IPS DF 4.7 (cell line): ENCODE measurements at regions not wholly inside any gene's neighbourhood (a gene's known extent, or its start where the extent isn't known, plus 50 kb on each side); places are given as distances from the start of the nearest gene placed in this dataset.

Source experiments
- DNase-seq: peaks from one replicate; pipeline ENCODE4 v3.0.0-alpha.2; 2013; ENCODE audit warnings: low spot score; ENCODE audit errors: extremely low read depth

- no peak for DNase-seq
Measured at GRCh38 chr5:98586581-98586980, 186.9 kb upstream of the RGMB start.

GRCh38 chr5:98587166-98587565, 186.3 kb upstream of the RGMB start:
- no peak for DNase-seq

- DNase-seq: no peak
Measured at GRCh38 chr5:98588215-98588614, 185.2 kb upstream of the RGMB start.

GRCh38 chr5:98593418-98593817, 180.0 kb upstream of the RGMB start:
- DNase-seq: no peak

GRCh38 chr5:98594098-98594497, 179.4 kb upstream of the RGMB start:
- no peak for DNase-seq

GRCh38 chr5:98599016-98599415, 174.4 kb upstream of the RGMB start:
- DNase-seq: no peak

- no peak for DNase-seq
Measured at GRCh38 chr5:98602534-98603112, 170.8 kb upstream of the RGMB start.

GRCh38 chr5:98603456-98603855, 170.0 kb upstream of the RGMB start:
- no peak for DNase-seq

GRCh38 chr5:98604301-98604700, 169.2 kb upstream of the RGMB start:
- DNase-seq: no peak

GRCh38 chr5:98604721-98605425, 168.6 kb upstream of the RGMB start:
- no peak for DNase-seq

GRCh38 chr5:98605426-98605825, 168.0 kb upstream of the RGMB start:
- DNase-seq: no peak

GRCh38 chr5:98606961-98607360, 166.5 kb upstream of the RGMB start:
- DNase-seq: no peak

GRCh38 chr5:98608052-98608451, 165.4 kb upstream of the RGMB start:
- no peak for DNase-seq

- DNase-seq: no peak
Measured at GRCh38 chr5:98614341-98614740, 159.1 kb upstream of the RGMB start.

- DNase-seq: no peak
Measured at GRCh38 chr5:98621821-98622220, 151.6 kb upstream of the RGMB start.

- no peak for DNase-seq
Measured at GRCh38 chr5:98624145-98624880, 149.2 kb upstream of the RGMB start.

- DNase-seq: no peak
Measured at GRCh38 chr5:98627121-98627520, 146.3 kb upstream of the RGMB start.

GRCh38 chr5:98630621-98631020, 142.8 kb upstream of the RGMB start:
- DNase-seq: no peak

- DNase-seq: no peak
Measured at GRCh38 chr5:98631311-98632054, 142.0 kb upstream of the RGMB start.

GRCh38 chr5:98635656-98636055, 137.8 kb upstream of the RGMB start:
- DNase-seq: no peak

- no peak for DNase-seq
Measured at GRCh38 chr5:98637116-98637515, 136.3 kb upstream of the RGMB start.

- DNase-seq: no peak
Measured at GRCh38 chr5:98637557-98637956, 135.9 kb upstream of the RGMB start.
